NCI-H774 (cell line): ENCODE measurements at regions not wholly inside any gene's neighbourhood (a gene's known extent, or its start where the extent isn't known, plus 50 kb on each side); places are given as distances from the start of the nearest gene placed in this dataset.
"Not testable (repeated sequence)": the region's sequence is repeated elsewhere in the genome, so short reads cannot be mapped to it uniquely, and the experiment has no call there.

Experiments
- DNase-seq: peaks from one replicate; lab custom pipeline; 2025; lab: John Stamatoyannopoulos, UW

DNA sequence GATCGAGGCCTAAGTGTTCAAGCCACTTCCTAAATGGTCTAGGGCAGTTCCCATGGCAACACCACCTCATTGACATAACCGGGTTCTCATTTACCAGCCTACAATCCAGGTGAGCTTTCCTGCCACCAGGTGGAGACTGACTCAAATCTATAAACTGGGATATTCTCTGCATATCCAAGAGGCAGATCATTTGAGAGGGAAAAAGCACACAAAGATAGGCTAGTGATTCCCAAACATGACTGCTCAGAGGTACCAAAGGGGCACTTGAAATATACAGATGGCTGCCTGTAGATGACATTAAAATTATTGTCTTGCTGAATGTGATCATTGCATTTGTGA, 141.3 kb upstream of the PROK2 start:
- DNase-seq = peak; percentile 19

DNA sequence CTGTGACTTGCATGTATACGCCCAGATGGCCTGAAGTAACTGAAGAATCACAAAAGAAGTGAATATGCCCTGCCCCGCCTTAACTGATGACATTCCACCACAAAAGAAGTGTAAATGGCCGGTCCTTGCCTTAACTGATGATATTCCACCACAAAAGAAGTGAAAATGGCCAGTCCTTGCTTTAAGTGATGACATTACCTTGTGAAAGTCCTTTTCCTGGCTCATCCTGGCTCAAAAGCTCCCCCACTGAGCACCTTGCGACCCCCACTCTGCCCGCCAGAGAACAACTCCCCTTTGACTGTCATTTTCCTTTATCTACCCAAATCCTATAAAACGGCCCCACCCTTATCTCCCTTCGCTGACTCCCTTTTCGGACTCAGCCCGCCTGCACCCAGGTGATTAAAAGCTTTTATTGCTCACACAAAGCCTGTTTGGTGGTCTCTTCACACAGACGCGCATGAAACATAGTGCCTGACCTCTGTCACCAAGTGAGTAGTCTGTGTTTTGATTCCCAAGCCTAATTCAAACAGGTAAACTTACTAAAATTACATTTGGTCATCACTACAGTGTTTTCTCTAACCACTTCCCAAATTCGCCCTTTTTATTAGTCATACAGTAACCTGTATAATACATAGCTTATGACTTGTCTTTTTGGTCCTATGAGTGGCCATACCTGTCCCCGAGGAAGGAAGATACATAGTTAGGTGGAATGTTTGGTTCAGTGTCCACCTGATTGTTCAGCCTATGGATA, 140.7 kb upstream of the PROK2 start:
- DNase-seq = not testable (repeated sequence)

DNA sequence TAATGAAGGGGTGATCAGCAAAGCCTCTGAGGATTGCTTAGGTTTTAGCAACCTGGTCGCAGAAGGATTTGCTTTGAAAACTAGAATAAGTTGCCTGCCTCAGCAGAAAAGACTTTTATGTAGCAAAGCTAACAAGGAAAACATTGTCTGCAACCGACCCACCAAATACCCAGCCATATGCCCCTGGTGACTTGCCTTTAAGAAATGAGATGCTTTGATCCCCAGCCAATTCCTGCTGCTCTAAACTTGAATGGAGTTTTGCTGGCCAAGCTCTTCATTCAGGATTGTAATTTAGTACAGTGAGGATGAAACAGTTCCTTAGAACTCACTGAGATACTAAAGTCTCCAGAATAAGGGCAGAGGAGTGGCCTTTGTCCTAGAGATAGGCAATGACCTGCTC, 139.8 kb upstream of the PROK2 start:
- no peak for DNase-seq

DNA sequence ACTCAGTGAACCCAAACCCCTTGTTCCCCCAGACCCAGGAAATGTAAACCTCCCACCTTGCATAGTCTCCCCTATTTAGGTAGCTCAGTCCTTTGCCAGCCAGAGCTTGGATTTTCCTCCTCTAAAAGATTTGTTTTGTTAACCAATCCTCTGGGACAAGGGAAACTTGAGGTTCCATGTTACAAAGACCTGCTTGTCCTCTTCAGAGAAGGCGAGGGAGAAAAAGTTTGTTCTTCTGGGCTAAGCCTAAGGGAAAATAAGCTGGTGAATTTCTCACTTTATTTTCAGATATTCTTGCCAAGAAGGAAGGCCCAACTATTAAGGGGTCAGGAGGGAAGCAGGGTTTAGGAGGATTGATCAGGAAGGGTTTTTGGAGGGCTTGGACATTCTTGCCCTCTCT, 136.1 kb upstream of the PROK2 start:
- DNase-seq = no peak

DNA sequence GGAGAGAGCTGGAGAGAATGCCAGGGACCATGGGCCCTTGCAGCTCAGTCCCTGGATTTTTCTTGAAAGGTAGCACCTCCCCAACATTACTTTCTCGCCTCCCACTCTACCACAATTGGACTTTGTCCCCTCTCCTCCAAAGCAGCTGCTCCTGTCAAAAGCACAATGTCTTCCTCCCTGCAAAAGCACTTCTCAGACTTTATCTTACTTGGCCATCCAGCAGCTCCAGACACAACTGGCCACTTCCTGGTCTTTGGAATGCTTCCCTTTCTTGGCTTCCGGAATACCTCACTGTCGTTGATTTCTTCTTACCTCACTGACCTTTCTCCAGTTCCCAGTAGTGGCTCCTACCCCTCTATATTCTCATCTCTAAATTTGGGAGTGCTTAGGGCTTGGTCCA, 134.6 kb upstream of the PROK2 start:
- no peak for DNase-seq

DNA sequence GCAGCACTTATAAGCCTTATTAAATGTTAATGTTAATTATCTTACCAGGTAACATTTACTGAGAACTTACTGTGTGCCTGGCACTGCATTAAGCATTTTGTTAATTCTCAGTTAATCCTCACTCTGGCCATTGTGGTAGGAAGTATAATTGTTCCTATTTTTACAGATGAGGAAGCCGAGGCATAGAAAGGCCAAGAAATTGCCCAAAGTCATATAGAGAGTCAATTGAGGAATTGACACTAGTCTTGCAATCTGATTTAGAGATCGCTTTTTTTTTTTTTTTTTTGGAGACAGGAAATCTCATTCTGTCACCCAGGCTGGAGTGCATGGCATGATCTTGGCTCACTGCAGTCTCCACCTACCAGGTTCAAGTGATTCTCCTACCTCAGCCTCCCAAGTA, 132.6 kb upstream of the PROK2 start:
- no peak for DNase-seq

DNA sequence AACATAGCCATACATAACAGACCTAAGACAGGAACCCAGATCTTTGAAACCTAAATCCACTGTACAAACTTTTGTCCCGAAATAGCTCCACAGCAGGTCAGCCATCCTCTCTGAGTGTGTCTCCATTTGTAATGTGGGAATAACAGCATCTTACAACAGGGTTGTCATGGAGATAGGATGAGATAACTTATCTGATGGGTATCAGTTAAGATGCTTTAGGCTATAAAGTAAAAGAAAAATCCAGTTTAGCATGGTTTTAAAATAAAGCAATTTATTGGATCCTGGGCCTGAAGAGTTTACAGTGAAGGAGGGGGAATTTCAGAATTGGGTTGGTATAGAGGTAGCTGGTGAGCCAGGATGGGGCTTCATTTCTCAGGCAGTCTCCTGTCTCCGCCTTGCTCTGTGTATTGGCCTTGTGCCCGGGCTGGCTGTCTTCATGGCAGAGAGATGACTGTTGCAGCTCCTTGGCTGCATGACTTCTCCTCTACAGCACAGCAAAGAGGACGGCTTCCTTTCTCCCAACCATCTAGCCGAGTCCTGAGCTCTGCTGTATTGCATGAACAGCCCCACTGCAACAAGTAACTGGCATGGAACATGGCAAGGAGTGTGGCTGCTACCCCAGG, 131.9 kb upstream of the PROK2 start:
- no peak for DNase-seq

DNA sequence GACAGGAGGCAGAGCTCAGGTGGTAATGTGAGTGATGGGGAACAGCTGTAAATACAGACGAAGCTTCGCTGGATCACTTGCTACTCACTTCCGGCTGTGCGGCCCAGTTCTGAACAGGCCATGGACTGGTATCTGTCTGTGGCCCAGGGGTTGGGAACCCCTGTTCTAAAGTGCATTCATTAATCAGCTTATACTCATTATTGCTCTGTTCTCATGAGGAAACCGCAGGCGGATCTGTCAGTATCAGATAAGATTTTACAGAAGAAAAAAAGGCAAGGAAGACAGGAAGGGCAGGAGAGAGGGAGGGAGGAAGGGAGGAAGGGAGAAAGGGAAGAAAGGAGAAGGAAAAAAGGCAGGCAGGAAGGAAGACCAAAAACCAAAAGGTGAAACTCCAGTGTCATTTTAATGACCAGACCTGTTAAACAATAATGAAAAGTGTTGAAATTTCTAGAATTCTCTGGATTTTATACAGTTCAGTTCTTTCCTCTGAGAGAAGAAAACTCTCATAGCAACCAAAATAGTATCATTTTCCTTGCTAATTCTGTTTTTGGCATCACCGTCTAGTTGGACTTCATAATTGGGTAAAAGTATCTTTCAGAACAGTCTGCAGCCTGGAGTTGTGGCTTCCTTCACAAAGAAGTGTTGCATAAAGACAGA, 128.0 kb upstream of the PROK2 start:
- no peak for DNase-seq

DNA sequence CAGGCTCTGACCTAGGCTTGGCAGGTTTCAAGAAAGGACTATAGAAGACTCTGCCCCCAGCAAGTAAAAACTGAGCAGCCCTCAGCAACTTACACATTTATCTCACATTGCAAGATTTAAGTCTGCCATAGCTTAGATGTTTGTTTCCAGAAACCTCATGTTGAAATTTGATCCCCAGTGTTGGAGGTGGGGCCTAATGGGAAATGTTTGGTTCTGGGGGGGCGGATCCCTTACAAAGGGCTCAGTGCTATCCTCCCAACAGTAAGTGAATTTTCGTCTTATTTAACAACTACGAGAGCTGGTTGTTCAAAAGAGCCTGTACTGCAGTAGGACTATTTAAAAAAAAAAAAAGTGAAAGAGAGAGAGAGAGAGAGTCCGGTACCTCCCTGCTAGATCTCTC, 125.2 kb upstream of the PROK2 start:
- DNase-seq = no peak

DNA sequence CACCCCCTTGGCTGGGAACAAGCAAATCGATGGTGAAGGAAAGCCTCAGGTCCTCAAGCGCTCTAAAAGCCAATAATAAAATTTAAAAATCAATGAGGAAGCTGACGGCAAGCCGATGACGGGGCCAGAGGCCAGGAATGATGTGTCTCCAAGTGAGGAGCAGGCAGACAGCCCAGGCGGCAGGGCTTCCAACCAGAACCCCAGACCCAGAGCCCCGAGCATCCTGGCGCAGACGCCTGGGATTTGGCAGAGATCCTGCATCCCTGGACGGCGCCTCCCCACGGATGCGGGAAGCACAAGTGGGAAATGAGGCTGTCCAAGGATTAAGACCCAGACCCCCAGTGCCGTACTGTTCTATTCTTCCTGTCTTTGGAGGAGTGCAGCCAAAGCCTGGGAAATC, 123.0 kb upstream of the PROK2 start:
- DNase-seq = no peak

DNA sequence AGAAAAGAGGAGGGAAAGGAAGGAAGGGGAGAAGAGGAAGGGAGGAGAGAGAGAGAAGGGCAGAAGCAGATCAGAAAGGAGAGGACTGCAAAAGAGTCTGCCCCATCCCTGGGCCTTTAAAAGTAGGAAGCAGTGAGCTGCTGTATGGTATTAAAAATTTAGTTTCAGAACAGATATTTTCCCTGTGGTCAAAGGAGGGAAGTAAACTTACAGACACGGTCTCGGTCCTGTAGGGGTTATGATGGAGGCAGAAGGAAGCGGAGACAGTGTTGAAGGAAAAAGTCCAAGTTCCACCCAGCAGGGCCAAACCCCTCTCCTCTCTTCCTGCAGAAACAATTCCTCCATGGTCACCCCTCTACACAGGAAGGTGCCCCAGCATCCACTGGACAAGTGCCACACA, 122.0 kb upstream of the PROK2 start:
- no peak for DNase-seq

DNA sequence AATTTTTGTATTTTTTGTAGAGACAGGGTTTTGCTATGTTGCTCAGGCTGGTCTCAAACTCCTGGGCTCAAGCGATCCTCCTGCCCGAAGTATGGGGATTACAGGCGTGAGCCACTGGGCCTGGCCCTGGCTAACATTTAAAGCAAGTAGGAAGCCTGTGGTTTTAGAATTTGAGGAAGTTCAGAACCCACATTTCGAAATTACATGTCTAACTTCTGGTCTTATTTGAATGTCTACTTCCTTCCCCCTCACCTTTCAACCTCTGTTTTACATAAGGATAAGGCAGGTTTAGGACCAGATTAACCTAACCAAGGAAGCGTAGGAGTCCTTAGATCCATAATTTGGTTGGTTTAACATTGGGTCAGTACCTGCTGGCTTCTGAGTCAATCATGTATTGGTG, 120.5 kb upstream of the PROK2 start:
- DNase-seq = no peak

DNA sequence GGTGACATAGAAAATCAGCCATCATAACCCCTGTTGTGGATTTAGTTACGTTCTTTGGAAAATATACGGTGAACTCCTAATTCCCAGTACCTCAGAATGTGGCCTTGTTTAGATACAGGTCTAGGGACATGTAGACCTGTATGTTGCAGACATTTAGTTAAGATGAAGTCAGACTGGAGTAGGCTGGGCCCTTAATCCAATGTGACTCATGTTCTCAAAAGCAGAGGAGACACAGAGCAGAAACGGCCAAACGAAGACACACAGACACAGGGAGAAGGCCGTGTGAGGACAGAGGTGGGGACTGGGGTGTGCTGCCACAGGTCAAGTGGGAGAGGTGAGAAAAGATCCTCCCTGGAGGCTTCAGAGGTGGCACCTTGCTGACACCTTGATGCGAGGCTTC, 119.0 kb upstream of the PROK2 start:
- no peak for DNase-seq

DNA sequence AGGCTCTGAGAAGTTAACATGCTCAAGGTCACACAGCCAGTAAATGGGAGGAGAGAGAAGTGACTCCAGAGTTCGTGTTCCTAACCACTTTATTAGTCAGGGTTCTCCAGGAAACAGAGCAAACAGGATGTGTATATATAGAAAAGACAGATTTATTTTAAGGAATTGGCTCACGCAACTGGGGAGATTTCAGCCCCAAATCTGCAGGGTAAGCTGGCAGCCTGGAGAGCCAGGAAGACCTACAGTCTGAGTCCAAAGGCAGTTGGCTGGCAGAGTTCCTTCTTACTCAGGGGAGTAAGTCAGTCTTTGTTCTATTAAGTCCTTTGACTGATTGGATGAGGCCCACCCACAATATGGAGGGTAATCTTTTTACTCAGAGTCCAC, 118.2 kb upstream of the PROK2 start:
- DNase-seq = no peak

DNA sequence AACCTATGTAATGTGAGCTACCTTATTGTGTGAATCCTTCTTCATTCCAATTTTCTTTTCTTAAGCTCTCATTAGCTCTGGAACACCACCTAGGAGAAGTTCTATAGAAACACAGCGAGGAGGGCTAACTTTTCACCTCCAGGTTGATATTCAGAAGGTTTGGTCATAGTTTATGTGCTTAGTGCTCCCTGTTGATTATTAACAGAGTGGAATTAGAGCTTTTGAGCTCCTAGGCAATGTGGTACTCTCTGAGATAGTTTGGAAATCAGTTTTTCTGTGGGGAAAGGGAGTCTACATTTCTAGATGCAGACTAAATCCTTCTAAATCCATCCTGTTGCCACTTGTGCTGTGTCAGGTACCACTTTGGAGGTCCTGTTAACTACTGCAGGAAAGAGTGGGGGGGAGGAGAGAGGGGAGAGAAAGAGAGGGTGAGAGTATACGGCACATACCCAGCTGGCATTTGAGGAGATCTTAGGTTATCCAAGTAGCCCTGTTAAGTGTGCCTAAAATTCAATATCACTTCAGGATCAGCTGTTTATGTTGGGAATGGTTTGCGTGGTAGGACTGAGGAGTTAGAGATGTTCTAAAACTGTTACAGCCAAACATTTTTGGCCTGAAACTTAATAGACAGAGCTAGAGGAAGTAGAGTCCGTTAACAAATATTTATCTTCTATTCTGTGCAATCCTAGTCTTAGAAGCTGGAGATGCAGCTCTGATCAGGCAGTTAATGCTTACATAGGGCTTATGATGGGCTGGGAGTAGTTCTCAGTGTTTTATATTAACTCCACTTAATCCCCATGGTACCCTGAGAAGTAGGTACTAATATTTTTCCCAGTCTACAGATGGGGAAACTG, 117.5 kb upstream of the PROK2 start:
- no peak for DNase-seq

DNA sequence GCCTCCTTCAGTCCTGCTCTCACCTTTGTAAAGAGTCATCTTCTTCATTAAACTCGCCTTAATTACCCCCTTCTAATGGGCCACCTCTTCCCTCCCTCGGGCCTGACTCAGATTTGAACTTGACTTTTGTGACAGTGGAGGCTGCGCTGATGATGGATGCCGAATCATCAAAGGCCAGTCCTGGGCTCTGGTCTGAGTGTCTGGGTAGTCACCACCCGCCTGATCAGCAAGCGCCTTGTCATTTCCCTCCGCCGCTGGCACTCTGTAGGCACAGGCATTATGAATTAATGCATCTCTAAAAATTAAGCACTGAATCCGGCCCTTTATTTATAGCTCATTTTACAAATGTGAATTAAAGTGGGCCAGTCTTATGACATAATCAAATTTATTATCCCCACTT, 116.7 kb upstream of the PROK2 start:
- no peak for DNase-seq

DNA sequence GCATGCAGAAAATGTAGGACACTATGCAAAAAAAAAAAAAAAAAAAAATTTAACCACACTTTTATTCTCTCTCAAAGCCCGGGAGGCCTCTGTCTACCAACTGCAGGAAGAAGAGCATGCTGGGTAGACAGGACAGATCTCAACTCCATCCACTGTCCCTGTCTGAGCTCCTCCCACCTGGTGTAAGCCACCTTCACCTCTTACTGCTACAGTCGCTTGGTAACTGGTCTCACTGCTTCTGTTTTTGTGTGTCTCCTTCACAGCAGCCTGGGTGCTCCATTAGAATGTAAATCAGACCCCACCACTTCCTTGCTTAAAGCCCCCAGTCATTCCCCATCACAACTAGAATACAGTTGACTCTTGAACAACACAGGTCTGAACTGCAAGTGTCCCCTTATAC, 115.1 kb upstream of the PROK2 start:
- DNase-seq = no peak

DNA sequence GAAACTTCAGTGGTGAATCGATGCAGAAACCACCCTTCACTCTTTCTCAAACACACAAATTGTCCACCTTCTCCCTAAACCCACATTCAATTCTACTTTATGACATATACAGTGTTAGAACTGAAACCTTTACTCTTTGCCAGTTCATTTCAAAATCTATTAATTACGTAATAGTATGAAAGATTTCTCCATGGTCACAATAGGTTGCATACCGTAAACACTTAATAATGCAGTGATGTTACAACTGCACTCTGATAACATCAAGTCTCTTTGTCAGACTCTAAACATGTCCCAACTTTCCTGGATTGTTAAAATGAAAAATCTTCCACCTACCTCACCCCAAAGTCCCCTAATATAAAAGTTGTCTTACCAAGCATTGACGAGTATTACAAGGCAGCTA, 111.8 kb upstream of the PROK2 start:
- no peak for DNase-seq

DNA sequence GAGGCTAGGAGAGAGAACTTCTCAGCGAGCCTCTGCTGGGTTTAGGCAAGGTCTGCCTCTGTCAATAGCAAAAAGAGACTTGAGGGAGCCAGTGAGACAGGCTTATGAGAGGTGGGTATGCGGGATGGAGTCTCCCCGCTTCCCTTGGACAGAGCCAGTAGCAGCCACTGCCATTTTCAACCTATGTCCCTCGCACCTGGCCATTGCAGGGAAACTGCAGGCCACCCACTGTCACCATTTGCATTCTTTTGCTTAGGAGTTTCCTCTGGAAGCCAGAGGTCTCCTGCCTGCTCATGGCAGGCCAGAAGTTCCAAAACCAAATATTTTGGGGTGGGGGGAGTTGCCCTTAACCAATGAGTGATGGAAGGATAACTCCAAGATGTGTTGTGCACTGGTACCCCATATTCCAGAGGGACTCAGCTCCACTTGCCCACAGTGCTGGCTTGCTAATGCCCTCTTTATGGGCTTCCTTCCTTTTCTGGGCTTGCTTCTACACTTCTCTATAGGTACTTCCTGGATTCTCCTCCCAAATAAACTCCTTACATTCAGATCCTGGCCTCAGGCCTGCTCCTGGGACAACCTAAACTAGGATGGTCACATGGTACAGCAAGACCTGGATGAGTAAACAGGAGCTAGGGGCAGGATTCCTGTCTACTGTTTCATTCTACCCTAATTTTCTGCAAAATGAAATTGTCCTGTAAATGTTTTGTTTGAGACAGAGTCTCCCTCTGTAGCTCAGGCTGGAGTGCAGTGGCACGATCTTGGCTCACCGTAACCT, 108.9 kb upstream of the PROK2 start:
- DNase-seq = no peak

DNA sequence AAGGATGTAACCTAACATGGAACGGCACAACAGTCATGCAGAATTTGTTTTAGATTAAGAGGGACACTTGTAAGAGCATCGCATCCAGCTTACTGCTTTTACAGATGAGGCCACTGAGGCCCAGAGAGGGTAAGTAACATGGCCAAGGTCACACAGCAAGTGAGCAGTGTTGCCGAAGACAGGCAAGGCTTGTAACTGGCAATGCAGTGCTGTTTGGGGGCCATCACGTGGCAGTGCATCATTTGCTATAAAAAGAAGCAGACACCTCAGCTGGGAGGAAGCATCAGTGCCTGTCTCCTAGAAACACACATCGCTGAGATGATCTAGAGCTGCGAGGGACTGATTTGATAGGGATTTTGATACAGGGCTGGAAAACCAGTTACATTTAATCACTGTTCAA, 108.2 kb upstream of the PROK2 start:
- no peak for DNase-seq

DNA sequence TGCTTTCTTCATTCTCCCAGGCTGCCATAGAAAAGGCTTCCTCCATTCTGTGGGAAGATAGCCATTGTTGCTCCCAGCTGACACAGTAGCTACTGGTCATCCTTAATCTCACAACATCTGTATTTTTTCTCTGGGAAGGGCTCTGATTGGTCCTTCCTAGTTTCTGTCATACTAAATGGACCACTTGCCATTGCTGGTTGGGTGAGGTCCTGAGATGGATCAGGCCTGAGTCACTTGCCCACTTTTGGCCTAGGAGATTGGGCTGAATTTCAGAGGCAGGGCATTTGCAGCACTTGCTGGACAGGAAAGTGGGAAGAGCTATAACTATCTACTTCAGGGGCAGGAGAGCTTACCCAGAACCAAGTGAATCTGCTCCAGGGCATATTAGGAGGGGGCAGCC, 106.5 kb upstream of the PROK2 start:
- DNase-seq = no peak

DNA sequence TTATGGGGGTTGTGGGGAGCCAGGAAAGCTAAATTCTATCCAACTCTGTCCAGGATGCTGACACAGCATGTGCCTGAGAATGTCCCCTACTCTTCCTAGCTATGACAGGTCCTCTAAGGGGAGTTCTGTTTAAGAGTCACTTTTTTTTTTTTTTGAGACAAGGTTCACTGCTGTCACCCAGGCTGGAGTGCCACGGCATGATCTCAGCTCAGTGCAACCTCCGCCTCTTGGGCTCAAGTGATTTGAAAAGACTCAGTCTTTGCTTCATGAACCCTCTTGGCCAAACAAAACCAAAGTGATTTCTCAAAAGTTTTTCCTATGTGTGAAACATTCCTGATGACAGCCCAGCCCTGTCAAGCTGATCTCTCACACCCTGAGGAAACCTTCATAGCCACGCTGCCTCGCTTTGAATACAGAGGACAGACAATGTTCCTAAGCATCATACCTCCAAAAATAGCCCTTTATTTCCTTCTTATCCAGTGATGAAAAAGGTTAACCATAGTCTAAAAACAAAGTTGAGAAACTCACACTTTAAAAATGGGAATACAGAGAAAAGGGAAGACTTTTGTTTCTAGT, 105.5 kb upstream of the PROK2 start:
- DNase-seq = no peak
